ENCODE measurements at regions not wholly inside any gene's neighbourhood (a gene's known extent, or its start where the extent isn't known, plus 50 kb on each side); places are given as distances from the start of the nearest gene placed in this dataset.

- no peak for TF ChIP-seq POLR2A (IDR thresholded peaks at IDR 0.05)
- TF ChIP-seq, protein P1, sequence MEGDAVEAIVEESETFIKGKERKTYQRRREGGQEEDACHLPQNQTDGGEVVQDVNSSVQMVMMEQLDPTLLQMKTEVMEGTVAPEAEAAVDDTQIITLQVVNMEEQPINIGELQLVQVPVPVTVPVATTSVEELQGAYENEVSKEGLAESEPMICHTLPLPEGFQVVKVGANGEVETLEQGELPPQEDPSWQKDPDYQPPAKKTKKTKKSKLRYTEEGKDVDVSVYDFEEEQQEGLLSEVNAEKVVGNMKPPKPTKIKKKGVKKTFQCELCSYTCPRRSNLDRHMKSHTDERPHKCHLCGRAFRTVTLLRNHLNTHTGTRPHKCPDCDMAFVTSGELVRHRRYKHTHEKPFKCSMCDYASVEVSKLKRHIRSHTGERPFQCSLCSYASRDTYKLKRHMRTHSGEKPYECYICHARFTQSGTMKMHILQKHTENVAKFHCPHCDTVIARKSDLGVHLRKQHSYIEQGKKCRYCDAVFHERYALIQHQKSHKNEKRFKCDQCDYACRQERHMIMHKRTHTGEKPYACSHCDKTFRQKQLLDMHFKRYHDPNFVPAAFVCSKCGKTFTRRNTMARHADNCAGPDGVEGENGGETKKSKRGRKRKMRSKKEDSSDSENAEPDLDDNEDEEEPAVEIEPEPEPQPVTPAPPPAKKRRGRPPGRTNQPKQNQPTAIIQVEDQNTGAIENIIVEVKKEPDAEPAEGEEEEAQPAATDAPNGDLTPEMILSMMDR (IDR thresholded peaks at IDR 0.05): no peak
Measured at GRCh38 chr5:93184041-93184440, 397.0 kb downstream of the NR2F1-AS1 start.
